Activated naive CD8-positive, alpha-beta T cell treated with anti-CD3 and anti-CD28 coated beads, Interleukin-2, amount 50 U/mL, for 24 hours (primary cell): ENCODE measurements at regions not wholly inside any gene's neighbourhood (a gene's known extent, or its start where the extent isn't known, plus 50 kb on each side); places are given as distances from the start of the nearest gene placed in this dataset.
"Not testable (repeated sequence)": the region's sequence is repeated elsewhere in the genome, so short reads cannot be mapped to it uniquely, and the experiment has no call there.

Experiments used
- ATAC-seq: fragments of 150-1000 bp; cut with Tn5 transposase; one replicate; pipeline ENCODE4 v1.10.0; 2021
- DNase-seq: peaks from one replicate; pipeline ENCODE4 v3.0.0; 2021
- H3K27ac Mint-ChIP-seq: one replicate; pipeline ENCODE4 v1.8.0; 2021; ENCODE audit warnings: mild to moderate bottlenecking, mixed read lengths
- H3K27me3 Mint-ChIP-seq: one replicate; pipeline ENCODE4 v1.8.0; 2021; ENCODE audit warnings: mixed read lengths
- H3K36me3 Mint-ChIP-seq: one replicate; pipeline ENCODE4 v1.8.0; 2021; ENCODE audit warnings: low read depth, mixed read lengths
- H3K4me1 Mint-ChIP-seq: one replicate; pipeline ENCODE4 v1.8.0; 2021; ENCODE audit warnings: mixed read lengths
- H3K4me3 Mint-ChIP-seq: one replicate; pipeline ENCODE4 v1.8.0; 2021; ENCODE audit warnings: mild to moderate bottlenecking, moderate library complexity, mixed read lengths
- H3K9me3 Mint-ChIP-seq: one replicate; pipeline ENCODE4 v1.8.0; 2021; ENCODE audit warnings: mixed read lengths

- Mint-ChIP-seq H3K36me3 (no peaks in the 10 kb centered on the region), H3K4me1 (no peaks in the 10 kb centered on the region), H3K9me3 (peaks cover 4% of the 10 kb centered on the region), H3K4me3 (no peak overlapping the region), H3K27me3 (no peaks in the 10 kb centered on the region), H3K27ac (no peak overlapping the region)
- DNase-seq (no peak), ATAC-seq (no peak)
Measured at GRCh38 chr5:125477586-125477975, 731.1 kb upstream of the ZNF608 start.

GRCh38 chr5:125478599-125478998 is 732.2 kb upstream of the ZNF608 start:
- no peaks in the 10 kb centered on the region for H3K4me1 Mint-ChIP-seq
- H3K4me3 Mint-ChIP-seq: no peak overlapping the region
- H3K27ac Mint-ChIP-seq: no peak overlapping the region
- peaks cover 4% of the 10 kb centered on the region for H3K9me3 Mint-ChIP-seq
- ATAC-seq (no peak), DNase-seq (no peak)
- H3K27me3 Mint-ChIP-seq: no peaks in the 10 kb centered on the region
- no peaks in the 10 kb centered on the region for H3K36me3 Mint-ChIP-seq

- Mint-ChIP-seq H3K36me3 (no peaks in the 10 kb centered on the region), H3K9me3 (peaks cover 4% of the 10 kb centered on the region), H3K4me3 (no peak overlapping the region), H3K27ac (no peak overlapping the region), H3K4me1 (no peaks in the 10 kb centered on the region), H3K27me3 (no peaks in the 10 kb centered on the region)
- DNase-seq (no peak), ATAC-seq (no peak)
Measured at GRCh38 chr5:125480911-125481310, 734.5 kb upstream of the ZNF608 start.

GRCh38 chr5:125481506-125482465 is 735.3 kb upstream of the ZNF608 start:
- H3K4me3 Mint-ChIP-seq: no peak overlapping the region
- ATAC-seq (no peak), DNase-seq (no peak)
- no peak overlapping the region for H3K27ac Mint-ChIP-seq
- H3K9me3 Mint-ChIP-seq: peaks cover 4% of the 10 kb centered on the region
- H3K27me3 Mint-ChIP-seq: no peaks in the 10 kb centered on the region
- no peaks in the 10 kb centered on the region for H3K4me1 Mint-ChIP-seq
- no peaks in the 10 kb centered on the region for H3K36me3 Mint-ChIP-seq

- Mint-ChIP-seq H3K27ac (no peak overlapping the region), H3K27me3 (no peaks in the 10 kb centered on the region)
Measured at GRCh38 chr5:125483609-125484008, 737.2 kb upstream of the ZNF608 start.

GRCh38 chr5:125484272-125484741 is 737.9 kb upstream of the ZNF608 start:
- ATAC-seq: no peak
- Mint-ChIP-seq H3K27ac (no peak overlapping the region), H3K4me1 (no peaks in the 10 kb centered on the region), H3K36me3 (no peaks in the 10 kb centered on the region), H3K27me3 (no peaks in the 10 kb centered on the region), H3K9me3 (peaks cover 10% of the 10 kb centered on the region), H3K4me3 (no peak overlapping the region)
- DNase-seq: no peak

More at GRCh38 chr5:125483609-125484008, 737.2 kb upstream of the ZNF608 start:
- ATAC-seq (no peak), DNase-seq (no peak)
- no peaks in the 10 kb centered on the region for H3K36me3 Mint-ChIP-seq
- H3K4me1 Mint-ChIP-seq: no peaks in the 10 kb centered on the region
- H3K9me3 Mint-ChIP-seq: peaks cover 10% of the 10 kb centered on the region
- H3K4me3 Mint-ChIP-seq: no peak overlapping the region

- no peak overlapping the region for H3K4me3 Mint-ChIP-seq
- no peaks in the 10 kb centered on the region for H3K27me3 Mint-ChIP-seq
- H3K27ac Mint-ChIP-seq: no peak overlapping the region
- no peak for DNase-seq
- H3K36me3 Mint-ChIP-seq: no peaks in the 10 kb centered on the region
- no peaks in the 10 kb centered on the region for H3K4me1 Mint-ChIP-seq
- no peak for ATAC-seq
- H3K9me3 Mint-ChIP-seq: peaks cover 6% of the 10 kb centered on the region
Measured at GRCh38 chr5:125484742-125485641, 738.6 kb upstream of the ZNF608 start.

GRCh38 chr5:125485771-125486170 is 739.3 kb upstream of the ZNF608 start:
- Mint-ChIP-seq H3K27me3 (no peaks in the 10 kb centered on the region), H3K36me3 (no peaks in the 10 kb centered on the region), H3K4me3 (no peak overlapping the region), H3K27ac (no peak overlapping the region), H3K9me3 (peaks cover 6% of the 10 kb centered on the region), H3K4me1 (no peaks in the 10 kb centered on the region)
- DNase-seq (no peak), ATAC-seq (no peak)

- no peaks in the 10 kb centered on the region for H3K4me1 Mint-ChIP-seq
- no peaks in the 10 kb centered on the region for H3K36me3 Mint-ChIP-seq
- DNase-seq (no peak), ATAC-seq (no peak)
- no peak overlapping the region for H3K27ac Mint-ChIP-seq
- peaks cover 6% of the 10 kb centered on the region for H3K9me3 Mint-ChIP-seq
- H3K4me3 Mint-ChIP-seq: no peak overlapping the region
- no peaks in the 10 kb centered on the region for H3K27me3 Mint-ChIP-seq
Measured at GRCh38 chr5:125486634-125487033, 740.2 kb upstream of the ZNF608 start.

- DNase-seq: no peak
- no peak overlapping the region for H3K4me3 Mint-ChIP-seq
- no peaks in the 10 kb centered on the region for H3K4me1 Mint-ChIP-seq
- H3K27me3 Mint-ChIP-seq: no peaks in the 10 kb centered on the region
- H3K27ac Mint-ChIP-seq: no peak overlapping the region
- ATAC-seq: no peak
- H3K36me3 Mint-ChIP-seq: no peaks in the 10 kb centered on the region
- peaks cover 8% of the 10 kb centered on the region for H3K9me3 Mint-ChIP-seq
Measured at GRCh38 chr5:125487231-125487630, 740.8 kb upstream of the ZNF608 start.

GRCh38 chr5:125487652-125488051 is 741.2 kb upstream of the ZNF608 start:
- H3K9me3 Mint-ChIP-seq, H3K27ac Mint-ChIP-seq, ATAC-seq, H3K36me3 Mint-ChIP-seq, DNase-seq, H3K27me3 Mint-ChIP-seq, H3K4me3 Mint-ChIP-seq, H3K4me1 Mint-ChIP-seq: not testable (repeated sequence)

- Mint-ChIP-seq H3K36me3 (no peaks in the 10 kb centered on the region), H3K4me3 (no peak overlapping the region), H3K27me3 (no peaks in the 10 kb centered on the region), H3K9me3 (peaks cover 9% of the 10 kb centered on the region), H3K4me1 (no peaks in the 10 kb centered on the region), H3K27ac (no peak overlapping the region)
- ATAC-seq (no peak), DNase-seq (no peak)
Measured at GRCh38 chr5:125489146-125489545, 742.7 kb upstream of the ZNF608 start.

GRCh38 chr5:125491986-125492492 is 745.6 kb upstream of the ZNF608 start:
- Mint-ChIP-seq H3K36me3 (no peaks in the 10 kb centered on the region), H3K4me3 (no peak overlapping the region), H3K27ac (no peak overlapping the region), H3K4me1 (no peaks in the 10 kb centered on the region), H3K9me3 (peaks cover 14% of the 10 kb centered on the region), H3K27me3 (no peaks in the 10 kb centered on the region)
- ATAC-seq: no peak
- no peak for DNase-seq

GRCh38 chr5:125492977-125493376 is 746.5 kb upstream of the ZNF608 start:
- no peak for DNase-seq
- H3K27ac Mint-ChIP-seq: no peak overlapping the region
- no peaks in the 10 kb centered on the region for H3K4me1 Mint-ChIP-seq
- no peak for ATAC-seq
- H3K27me3 Mint-ChIP-seq: no peaks in the 10 kb centered on the region
- H3K4me3 Mint-ChIP-seq: no peak overlapping the region
- peaks cover 9% of the 10 kb centered on the region for H3K9me3 Mint-ChIP-seq
- no peaks in the 10 kb centered on the region for H3K36me3 Mint-ChIP-seq
